Fibroblast of peridontal ligament (primary cell): ENCODE measurements at regions not wholly inside any gene's neighbourhood (a gene's known extent, or its start where the extent isn't known, plus 50 kb on each side); places are given as distances from the start of the nearest gene placed in this dataset.
A peak's percentile ranks its signal among the peaks of the same experiment; 100 is the strongest.

Experiments used
- DNase-seq: peaks from one replicate; pipeline ENCODE4 v3.0.0-alpha.2; 2010; ENCODE audit errors: extremely low read depth

DNA sequence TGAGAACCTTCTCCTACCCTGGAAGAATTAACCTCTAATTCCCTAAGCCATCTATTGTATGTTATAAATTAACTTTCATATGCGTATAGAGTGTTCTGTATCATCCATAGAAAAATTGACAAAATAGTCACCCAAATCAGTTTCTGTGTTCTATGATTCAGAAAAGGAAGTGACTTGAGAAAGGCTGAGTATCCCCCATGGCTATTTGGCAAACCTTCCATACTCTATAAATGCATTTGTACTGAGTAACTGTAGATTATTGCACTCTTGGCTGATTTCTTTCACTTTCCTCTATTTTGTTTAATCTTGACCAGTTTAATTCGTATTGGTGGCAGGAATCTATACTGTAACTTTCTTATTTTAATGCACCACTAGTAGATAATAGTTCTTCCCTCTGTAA is 182.2 kb downstream of the HTR7 start:
- DNase-seq = peak; percentile 77
